Large intestine (tissue), 3 donors: ENCODE measurements at regions not wholly inside any gene's neighbourhood (a gene's known extent, or its start where the extent isn't known, plus 50 kb on each side); places are given as distances from the start of the nearest gene placed in this dataset.

Source experiments
- DNase-seq, 2 donors: peaks; one replicate each; pipeline versions ENCODE4 v3.0.0 to v3.0.0-alpha.2; 2013
- H3K27ac ChIP-seq: one replicate; pipeline ENCODE4 v1.5.1; 2013; ENCODE audit warnings: low read length
- H3K27me3 ChIP-seq: 2 replicates; pipeline ENCODE4 v1.6.1; 2013; ENCODE audit warnings: low read length; ENCODE audit not compliant: control insufficient read depth, insufficient read depth
- H3K36me3 ChIP-seq: 2 replicates; pipeline ENCODE4 v1.6.1; 2013; ENCODE audit warnings: low read length; ENCODE audit not compliant: control insufficient read depth, insufficient read depth
- H3K4me1 ChIP-seq: one replicate; pipeline ENCODE4 v1.6.1; 2013; ENCODE audit warnings: low read length; ENCODE audit not compliant: control insufficient read depth, insufficient read depth
- H3K4me3 ChIP-seq: one replicate; pipeline ENCODE4 v1.5.1; 2013; ENCODE audit warnings: low read length
- H3K9me3 ChIP-seq: one replicate; pipeline ENCODE4 v1.6.1; 2013; ENCODE audit warnings: mild to moderate bottlenecking, low read depth, low read length, moderate library complexity; ENCODE audit not compliant: control insufficient read depth
- WGBS: methylation state at CpG from one replicate; pipeline ENCODE4 v1.1.5; 2013; ENCODE audit warnings: low lambda C conversion rate; ENCODE audit not compliant: insufficient coverage; 5-methylcytosine and 5-hydroxymethylcytosine counted together

DNA sequence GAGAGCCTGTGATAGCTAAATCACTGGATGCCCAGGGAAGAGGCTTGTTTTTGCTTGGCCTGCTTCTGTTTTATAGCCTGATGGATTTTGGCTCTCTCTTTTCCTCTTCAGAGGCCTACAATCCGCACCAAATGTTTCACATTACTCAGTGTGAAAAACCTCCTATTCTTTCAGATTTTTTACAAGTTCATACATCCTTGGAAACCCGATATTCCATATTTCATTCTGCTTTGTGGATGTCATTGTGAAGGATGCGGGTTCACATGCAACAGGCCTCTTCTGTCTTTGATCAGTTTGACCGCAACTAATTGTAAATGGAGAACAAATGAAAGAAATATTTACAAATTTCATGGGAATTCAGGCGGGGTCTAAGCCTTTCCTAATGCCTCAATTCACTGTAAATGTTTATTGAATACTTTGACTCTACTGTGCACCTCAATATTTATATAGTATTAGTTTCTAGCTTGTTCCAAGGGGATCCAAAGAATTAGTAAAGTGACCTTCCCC, 269.9 kb downstream of the DMRT2 start:
- H3K4me1 ChIP-seq: no peaks in the 10 kb centered on the region
- no peaks in the 10 kb centered on the region for H3K9me3 ChIP-seq
- H3K36me3 ChIP-seq: no peaks in the 10 kb centered on the region
- H3K27ac ChIP-seq: no peak overlapping the region
- 97% methylated on average over 4 of the region's 5 CpGs for WGBS
- no peak overlapping the region for H3K4me3 ChIP-seq
- peaks cover 14% of the 10 kb centered on the region for H3K27me3 ChIP-seq
- DNase-seq: no peak

DNA sequence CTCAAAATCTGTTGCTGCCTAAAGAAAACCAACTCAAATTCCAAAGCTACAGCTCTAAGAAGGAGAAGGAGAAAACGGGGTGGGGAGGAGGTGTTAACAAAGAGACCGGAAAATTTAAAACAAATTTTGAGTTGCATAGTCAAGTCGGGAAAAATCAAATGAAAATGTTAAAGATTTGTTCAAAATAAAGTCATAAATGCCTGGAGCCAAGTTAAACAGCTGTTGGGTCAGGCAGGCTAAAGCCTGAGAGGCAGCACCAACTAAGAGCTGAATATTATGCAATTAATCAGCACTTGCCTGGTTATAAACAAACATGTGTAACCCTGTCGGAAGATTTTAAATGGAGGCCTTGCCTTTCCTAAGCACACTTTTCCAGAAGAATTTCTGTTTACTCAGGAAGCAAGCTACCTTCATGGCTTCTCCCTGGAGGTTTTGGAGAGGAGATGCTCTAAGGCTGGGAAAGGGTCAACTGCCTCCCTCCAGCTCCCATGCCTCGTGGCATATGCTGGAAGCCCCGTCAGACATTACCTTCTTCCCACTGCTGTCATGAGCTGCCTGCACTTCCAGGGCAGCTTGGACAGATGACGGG, 270.5 kb downstream of the DMRT2 start:
- DNase-seq: no peak

DNA sequence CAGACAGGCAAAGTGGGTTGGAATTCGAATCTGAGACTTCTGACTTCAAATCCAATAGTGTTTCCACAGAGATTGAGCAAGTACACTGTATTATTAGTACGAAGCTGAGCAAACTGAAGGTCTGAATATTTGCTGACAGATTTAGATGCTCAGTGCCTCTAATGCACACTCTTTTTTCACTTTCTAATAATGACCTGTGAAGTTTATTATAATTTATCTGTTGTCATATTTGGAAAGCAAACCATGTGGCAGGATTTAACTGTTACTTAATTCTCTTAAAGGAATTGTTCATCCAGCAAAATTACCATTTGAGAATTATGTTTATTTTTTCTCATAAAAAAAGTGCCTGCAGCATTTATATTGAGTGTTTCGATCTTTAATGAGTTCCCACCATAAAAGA, 277.3 kb downstream of the DMRT2 start:
- H3K9me3 ChIP-seq: no peaks in the 10 kb centered on the region
- WGBS: 83% methylated on average over 2 of the region's 3 CpGs
- H3K4me3 ChIP-seq: no peak overlapping the region
- no peak overlapping the region for H3K27ac ChIP-seq
- DNase-seq: no peak
- no peaks in the 10 kb centered on the region for H3K27me3 ChIP-seq
- H3K36me3 ChIP-seq: no peaks in the 10 kb centered on the region
- H3K4me1 ChIP-seq: no peaks in the 10 kb centered on the region

More for the DNA sequence above, 270.5 kb downstream of the DMRT2 start:
- peaks cover 14% of the 10 kb centered on the region for H3K27me3 ChIP-seq
- no peaks in the 10 kb centered on the region for H3K4me1 ChIP-seq
- no peak overlapping the region for H3K27ac ChIP-seq
- 62% methylated on average over 3 of the region's 7 CpGs for WGBS
- no peak overlapping the region for H3K4me3 ChIP-seq
- no peaks in the 10 kb centered on the region for H3K36me3 ChIP-seq
- no peaks in the 10 kb centered on the region for H3K9me3 ChIP-seq

DNA sequence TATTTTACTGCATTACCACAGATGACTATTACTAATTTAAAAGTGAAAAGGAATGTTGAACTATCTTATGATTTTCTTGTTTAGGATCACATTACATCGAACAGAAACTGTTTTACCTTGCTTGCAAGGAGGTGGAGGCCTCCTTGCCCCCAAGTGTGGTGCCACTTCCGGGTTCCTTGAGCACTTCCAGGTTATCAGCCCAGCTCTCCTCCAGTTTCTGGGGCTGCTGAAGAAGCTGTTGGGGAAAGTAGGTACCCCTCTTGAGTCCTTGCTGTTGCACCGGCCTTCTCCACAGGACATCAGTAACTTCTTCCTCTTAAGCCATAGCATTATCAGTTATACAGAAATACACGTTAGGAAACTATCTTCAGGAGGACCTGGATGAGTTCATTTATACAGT, 278.2 kb downstream of the DMRT2 start:
- no peaks in the 10 kb centered on the region for H3K4me1 ChIP-seq
- no peaks in the 10 kb centered on the region for H3K36me3 ChIP-seq
- H3K4me3 ChIP-seq: no peak overlapping the region
- no peaks in the 10 kb centered on the region for H3K9me3 ChIP-seq
- H3K27ac ChIP-seq: no peak overlapping the region
- H3K27me3 ChIP-seq: no peaks in the 10 kb centered on the region
- DNase-seq: no peak
- no CpG with 5 or more reads among the region's 4 CpGs for WGBS

DNA sequence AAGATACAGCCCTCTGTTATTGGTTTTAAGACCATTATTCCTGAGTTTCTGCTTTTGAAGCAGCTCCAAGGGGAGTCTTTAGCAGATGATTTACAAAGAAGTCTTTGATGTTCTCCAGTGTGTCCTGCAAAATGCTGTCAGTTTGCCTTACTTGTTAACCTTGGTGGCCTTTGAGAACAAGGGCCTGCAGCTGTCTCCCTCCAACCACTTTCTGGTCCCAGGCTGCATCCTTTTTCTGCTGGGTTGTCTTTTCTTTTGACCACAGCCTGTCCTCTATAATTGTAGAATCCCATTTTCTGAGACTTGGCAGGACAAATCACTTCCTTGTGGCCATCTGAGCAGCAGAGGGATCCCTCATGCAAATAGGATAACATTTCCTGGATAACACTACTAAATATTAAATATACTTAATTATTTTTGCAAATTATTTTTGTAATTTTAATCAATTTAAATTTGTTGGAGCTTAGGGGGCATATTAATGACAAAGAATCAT, 281.4 kb downstream of the DMRT2 start:
- DNase-seq: no peak
- H3K9me3 ChIP-seq: no peaks in the 10 kb centered on the region

DNA sequence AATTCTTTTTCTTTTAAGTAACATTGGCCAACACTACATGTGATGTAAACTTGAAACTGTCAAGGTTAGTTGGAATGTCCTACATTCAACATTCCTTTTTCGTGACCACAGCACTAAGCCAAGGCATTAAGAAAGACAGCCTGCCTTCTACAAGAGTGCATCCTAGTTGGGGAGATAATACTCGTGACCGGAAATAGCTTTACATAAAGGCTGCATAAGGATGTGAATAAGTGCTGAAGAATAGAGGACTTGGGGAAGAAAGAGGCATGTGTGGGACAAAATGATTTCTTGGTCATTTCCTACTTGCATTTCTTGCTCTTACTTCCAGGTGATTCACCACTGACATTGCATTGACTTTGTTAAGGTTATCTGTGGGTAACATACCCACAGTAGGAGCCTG, 282.0 kb downstream of the DMRT2 start:
- DNase-seq: no peak
- Histone ChIP-seq H3K27me3 (no peaks in the 10 kb centered on the region), H3K4me3 (no peak overlapping the region), H3K4me1 (no peaks in the 10 kb centered on the region), H3K27ac (no peak overlapping the region), H3K36me3 (no peaks in the 10 kb centered on the region), H3K9me3 (no peaks in the 10 kb centered on the region)
- no CpG with 5 or more reads among the region's 3 CpGs for WGBS

More for the DNA sequence above, 281.4 kb downstream of the DMRT2 start:
- Histone ChIP-seq H3K27ac (no peak overlapping the region), H3K4me3 (no peak overlapping the region), H3K27me3 (no peaks in the 10 kb centered on the region), H3K4me1 (no peaks in the 10 kb centered on the region), H3K36me3 (no peaks in the 10 kb centered on the region)

DNA sequence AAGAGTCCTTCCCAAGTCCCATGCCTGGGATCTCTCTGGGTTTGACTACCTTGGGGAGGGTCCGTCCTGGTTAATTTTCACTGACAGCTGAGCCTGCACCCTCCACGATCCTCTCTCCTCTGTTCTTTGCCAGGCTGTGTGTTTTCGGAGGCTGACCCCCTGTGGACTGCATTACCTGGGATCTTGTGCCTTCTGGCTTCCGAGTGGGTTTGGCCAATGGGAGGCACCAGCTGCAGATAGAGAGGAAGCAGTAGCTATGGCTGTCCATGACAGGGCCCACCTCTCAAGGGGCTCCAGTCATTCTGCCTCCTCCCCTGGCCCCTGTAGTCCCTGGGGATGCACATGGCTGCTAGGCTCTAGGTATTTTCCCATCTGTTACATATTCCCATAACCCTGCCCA, 285.0 kb downstream of the DMRT2 start:
- Histone ChIP-seq H3K4me3 (no peak overlapping the region), H3K9me3 (no peaks in the 10 kb centered on the region), H3K4me1 (no peaks in the 10 kb centered on the region), H3K27ac (no peak overlapping the region), H3K27me3 (no peaks in the 10 kb centered on the region), H3K36me3 (no peaks in the 10 kb centered on the region)
- 100% methylated on average over 1 of the region's 4 CpGs for WGBS
- DNase-seq: no peak

DNA sequence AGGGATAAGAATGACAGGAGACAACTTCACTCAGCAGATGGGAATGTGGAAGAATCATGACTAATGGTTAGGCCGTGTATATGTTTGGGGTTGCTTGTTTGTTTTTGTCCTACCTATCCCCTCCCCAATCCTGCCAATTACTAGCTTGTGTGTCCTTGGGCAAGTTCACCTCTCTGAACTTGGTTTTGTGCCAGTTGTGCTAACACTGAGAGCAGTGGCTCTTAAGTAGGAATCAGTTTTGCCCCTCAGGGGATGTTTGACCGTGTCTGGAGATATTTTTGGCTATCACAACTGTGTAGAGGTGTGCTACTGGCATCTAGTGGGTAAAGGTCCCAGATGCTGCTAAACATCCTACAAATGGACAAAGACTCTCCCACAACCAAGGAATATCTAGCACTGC, 287.0 kb downstream of the DMRT2 start:
- Histone ChIP-seq H3K9me3 (no peaks in the 10 kb centered on the region), H3K27ac (no peak overlapping the region), H3K36me3 (no peaks in the 10 kb centered on the region), H3K4me3 (no peak overlapping the region), H3K27me3 (no peaks in the 10 kb centered on the region), H3K4me1 (no peaks in the 10 kb centered on the region)
- no peak for DNase-seq
- WGBS: no CpG with 5 or more reads among the region's 2 CpGs

DNA sequence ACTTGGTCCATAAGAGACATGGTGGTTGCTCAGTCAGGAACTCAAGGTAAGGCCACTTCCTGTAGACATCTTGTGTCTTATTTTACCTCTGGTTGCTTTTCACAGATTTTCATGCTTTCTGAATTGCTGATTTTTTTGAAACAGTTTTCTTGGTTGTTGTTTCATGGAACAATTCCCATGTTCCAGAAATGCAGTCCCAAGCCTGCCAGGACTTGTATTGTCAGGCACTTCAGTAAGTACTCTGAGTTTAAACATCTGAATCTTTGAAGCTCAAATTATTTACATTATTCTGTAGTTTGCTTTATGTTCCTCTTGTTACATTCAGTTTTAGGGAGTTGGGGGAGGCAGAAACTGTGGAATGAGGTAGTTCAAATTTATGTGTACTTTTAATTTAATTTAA, 290.2 kb downstream of the DMRT2 start:
- Histone ChIP-seq H3K4me1 (no peaks in the 10 kb centered on the region), H3K36me3 (no peaks in the 10 kb centered on the region), H3K4me3 (no peak overlapping the region), H3K27me3 (no peaks in the 10 kb centered on the region), H3K27ac (no peak overlapping the region), H3K9me3 (no peaks in the 10 kb centered on the region)
- DNase-seq: no peak

DNA sequence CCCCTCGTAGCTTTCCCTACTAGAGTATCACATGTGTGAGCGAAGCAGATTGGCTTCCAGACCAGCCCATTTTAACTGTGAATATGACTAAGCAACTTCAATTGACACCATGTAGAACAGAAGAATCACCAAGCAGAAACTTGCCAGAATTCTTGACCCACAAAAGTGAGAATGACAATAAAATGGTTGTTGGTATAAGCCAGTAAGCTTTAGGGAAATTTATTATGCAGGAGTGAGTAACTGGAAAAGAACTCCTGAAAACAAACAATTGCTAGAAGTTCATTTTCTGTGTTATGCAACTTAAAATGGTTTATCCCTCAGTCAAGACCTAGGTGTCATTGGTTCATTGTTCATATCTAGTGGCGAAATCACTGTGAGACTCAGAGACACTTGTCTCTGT, 303.1 kb downstream of the DMRT2 start:
- no peaks in the 10 kb centered on the region for H3K4me1 ChIP-seq
- no peak overlapping the region for H3K4me3 ChIP-seq
- no peaks in the 10 kb centered on the region for H3K27me3 ChIP-seq
- H3K9me3 ChIP-seq: no peaks in the 10 kb centered on the region
- DNase-seq: no peak
- H3K36me3 ChIP-seq: no peaks in the 10 kb centered on the region
- 60% methylated on average over 1 of the region's 3 CpGs for WGBS
- no peak overlapping the region for H3K27ac ChIP-seq

DNA sequence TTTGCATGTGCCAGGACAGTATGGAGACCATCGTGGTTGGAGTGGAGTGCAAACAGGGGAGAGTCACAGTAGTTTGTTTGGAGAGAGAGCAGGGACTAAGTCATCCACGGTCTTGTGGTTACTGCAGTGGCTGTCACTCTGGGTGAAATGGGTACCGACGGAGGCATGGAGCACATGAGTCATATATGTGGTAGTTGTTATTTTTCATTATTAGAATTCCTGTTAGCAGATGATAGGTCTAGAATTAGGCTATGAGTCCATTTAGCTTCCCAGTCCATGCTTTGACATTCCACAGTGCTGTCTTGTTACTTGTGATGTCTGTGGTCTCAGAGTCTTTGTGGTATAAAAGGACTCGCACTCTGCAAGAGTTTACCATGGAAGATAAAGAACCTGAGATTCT, 303.9 kb downstream of the DMRT2 start:
- 40% methylated on average over 1 of the region's 5 CpGs for WGBS
- Histone ChIP-seq H3K27me3 (no peaks in the 10 kb centered on the region), H3K4me1 (no peaks in the 10 kb centered on the region), H3K27ac (no peak overlapping the region), H3K36me3 (no peaks in the 10 kb centered on the region), H3K4me3 (no peak overlapping the region), H3K9me3 (no peaks in the 10 kb centered on the region)
- DNase-seq: no peak
